ENCODE measurements at regions not wholly inside any gene's neighbourhood (a gene's known extent, or its start where the extent isn't known, plus 50 kb on each side); places are given as distances from the start of the nearest gene placed in this dataset.

DNA sequence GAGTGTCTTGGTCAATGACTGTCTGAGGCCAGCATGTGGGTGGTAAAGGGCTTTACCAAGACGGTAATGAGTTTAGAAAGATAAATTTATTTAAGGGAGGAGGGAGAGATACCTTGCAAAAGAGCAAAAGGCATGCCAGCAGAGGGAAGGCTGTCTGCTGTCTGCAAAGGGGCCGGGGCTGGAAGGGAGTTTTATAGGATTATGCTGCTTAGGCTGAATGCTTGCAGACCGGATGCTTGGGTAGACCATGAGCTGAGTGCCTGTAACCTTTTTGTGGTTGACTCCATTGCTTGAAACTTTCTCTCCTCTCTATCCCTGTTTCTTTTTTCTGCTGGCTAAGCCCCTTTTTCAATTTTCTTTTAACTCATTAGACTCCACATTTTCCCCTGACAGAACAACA, 1543.0 kb downstream of the OTOL1 start:
- FAIRE-seq: no peak
- Histone ChIP-seq H3K4me2 (no peak overlapping the region), H3K4me1 (no peaks in the 10 kb centered on the region), H3K9me3 (0 out of 3 replicates have a peak, but pooled peaks cover 3% of the 10 kb centered on the region), H3K4me3 (no peak overlapping the region), H3K27ac (no peak overlapping the region)
- WGBS (ENCODE audit: missing lambda C conversion rate): 53% methylated on average over 3 of the region's 3 CpGs
- POLR2A ChIA-PET: no interaction called here
- no peak for ATAC-seq
- no peak for DNase-seq (ENCODE audit: low read depth in 1 of 2, low spot score in 1 of 2)
- no peak for TF ChIP-seq MAFK (IDR thresholded peaks at IDR 0.05; ENCODE audit: partially characterized antibody)
- no peak for TF ChIP-seq POLR2AphosphoS2 (conservative IDR thresholded peaks at IDR 0.05; ENCODE audit: low read length)
- TF ChIP-seq RAD21 (conservative IDR thresholded peaks at IDR 0.05 in 1 of 2, IDR thresholded peaks at IDR 0.05 in 1 of 2): no peak
- TF ChIP-seq EHF (CRISPR knock-in tag; IDR thresholded peaks at IDR 0.05): no peak
- TF ChIP-seq, protein P1, sequence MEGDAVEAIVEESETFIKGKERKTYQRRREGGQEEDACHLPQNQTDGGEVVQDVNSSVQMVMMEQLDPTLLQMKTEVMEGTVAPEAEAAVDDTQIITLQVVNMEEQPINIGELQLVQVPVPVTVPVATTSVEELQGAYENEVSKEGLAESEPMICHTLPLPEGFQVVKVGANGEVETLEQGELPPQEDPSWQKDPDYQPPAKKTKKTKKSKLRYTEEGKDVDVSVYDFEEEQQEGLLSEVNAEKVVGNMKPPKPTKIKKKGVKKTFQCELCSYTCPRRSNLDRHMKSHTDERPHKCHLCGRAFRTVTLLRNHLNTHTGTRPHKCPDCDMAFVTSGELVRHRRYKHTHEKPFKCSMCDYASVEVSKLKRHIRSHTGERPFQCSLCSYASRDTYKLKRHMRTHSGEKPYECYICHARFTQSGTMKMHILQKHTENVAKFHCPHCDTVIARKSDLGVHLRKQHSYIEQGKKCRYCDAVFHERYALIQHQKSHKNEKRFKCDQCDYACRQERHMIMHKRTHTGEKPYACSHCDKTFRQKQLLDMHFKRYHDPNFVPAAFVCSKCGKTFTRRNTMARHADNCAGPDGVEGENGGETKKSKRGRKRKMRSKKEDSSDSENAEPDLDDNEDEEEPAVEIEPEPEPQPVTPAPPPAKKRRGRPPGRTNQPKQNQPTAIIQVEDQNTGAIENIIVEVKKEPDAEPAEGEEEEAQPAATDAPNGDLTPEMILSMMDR (IDR thresholded peaks at IDR 0.05): no peak
- no peak for TF ChIP-seq ZFP36 (IDR thresholded peaks at IDR 0.05; ENCODE audit: borderline replicate concordance, partially characterized antibody)
- TF ChIP-seq, protein P2, sequence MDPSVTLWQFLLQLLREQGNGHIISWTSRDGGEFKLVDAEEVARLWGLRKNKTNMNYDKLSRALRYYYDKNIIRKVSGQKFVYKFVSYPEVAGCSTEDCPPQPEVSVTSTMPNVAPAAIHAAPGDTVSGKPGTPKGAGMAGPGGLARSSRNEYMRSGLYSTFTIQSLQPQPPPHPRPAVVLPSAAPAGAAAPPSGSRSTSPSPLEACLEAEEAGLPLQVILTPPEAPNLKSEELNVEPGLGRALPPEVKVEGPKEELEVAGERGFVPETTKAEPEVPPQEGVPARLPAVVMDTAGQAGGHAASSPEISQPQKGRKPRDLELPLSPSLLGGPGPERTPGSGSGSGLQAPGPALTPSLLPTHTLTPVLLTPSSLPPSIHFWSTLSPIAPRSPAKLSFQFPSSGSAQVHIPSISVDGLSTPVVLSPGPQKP (IDR thresholded peaks at IDR 0.05; ENCODE audit: low read depth, low read length): no peak
- TF ChIP-seq HOXB5 (CRISPR knock-in tag; IDR thresholded peaks at IDR 0.05): no peak
- TF ChIP-seq, protein P3, sequence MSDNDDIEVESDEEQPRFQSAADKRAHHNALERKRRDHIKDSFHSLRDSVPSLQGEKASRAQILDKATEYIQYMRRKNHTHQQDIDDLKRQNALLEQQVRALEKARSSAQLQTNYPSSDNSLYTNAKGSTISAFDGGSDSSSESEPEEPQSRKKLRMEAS (IDR thresholded peaks at IDR 0.05): no peak
- no peak for TF ChIP-seq ZC3H11A (IDR thresholded peaks at IDR 0.05)
- CTCF ChIA-PET: interaction anchor here (0.6 kb wide), 1 partner anchor 116 kb away, joined by 3 read pairs; no protein-coding TSS in a partner anchor

DNA sequence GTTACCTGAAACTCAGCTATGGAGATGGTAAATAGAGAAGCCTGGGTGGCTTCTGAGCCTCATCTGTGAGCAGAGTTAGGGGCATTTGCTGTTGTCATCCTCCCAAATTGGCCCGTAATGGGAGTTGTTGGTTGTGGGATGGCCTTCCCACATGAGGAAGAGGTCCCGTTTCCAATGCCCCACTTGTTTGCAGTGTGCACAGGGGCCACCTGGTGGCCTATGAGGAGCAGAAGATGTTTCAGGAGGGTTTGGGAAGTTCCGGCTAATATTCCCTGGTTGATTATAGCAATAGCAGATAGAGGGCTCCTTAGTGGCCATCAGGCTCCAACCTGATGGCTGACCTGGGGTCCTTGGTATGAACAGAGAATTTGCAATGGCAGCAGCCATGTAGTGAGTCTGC, 1546.5 kb downstream of the OTOL1 start:
- Histone ChIP-seq H3K4me2 (no peak overlapping the region), H3K27ac (no peak overlapping the region), H3K4me1 (no peaks in the 10 kb centered on the region), H3K9me3 (0 out of 3 replicates have a peak, but pooled peaks cover 3% of the 10 kb centered on the region), H3K4me3 (no peak overlapping the region)
- FAIRE-seq (no peak), ATAC-seq (0 out of 6 replicates have a peak, but pooled peaks of 1 of the 2 experiments have one; percentile 32), DNase-seq (ENCODE audit: low read depth in 1 of 2, low spot score in 1 of 2) (peak in 1 of 2 experiments; percentile 11)
- ChIA-PET POLR2A (no interaction called here), CTCF (no interaction called here)
- WGBS (ENCODE audit: missing lambda C conversion rate): 35% methylated on average over 3 of the region's 3 CpGs
- no peak for TF ChIP-seq CHD2 (IDR thresholded peaks at IDR 0.05; ENCODE audit: low read length, partially characterized antibody)
- TF ChIP-seq RAD21 (conservative IDR thresholded peaks at IDR 0.05 in 1 of 2, IDR thresholded peaks at IDR 0.05 in 1 of 2): peak in 1 of 2 experiments; percentile 40; a peak in 2 of 5 replicates

DNA sequence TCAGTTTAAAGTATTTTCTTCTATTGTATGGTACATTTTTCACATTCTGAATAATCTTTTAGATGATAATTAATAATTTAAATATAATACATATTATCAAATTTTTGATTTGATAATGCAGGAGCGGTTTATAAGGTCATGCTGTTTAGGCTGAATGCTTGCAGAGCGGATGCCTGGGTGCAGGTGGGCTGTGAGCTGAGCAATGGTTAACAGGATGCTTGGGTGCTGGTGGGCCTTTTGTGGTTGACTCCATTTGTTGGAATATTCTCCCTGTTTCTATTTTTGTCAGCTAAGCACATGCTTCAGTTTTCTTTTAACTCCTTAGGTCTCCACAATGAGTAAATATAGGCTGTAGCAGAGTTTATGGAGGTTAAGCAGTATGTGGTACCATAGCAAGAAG, 1549.3 kb downstream of the OTOL1 start:
- POLR2A ChIA-PET: no interaction called here
- 84% methylated on average over 2 of the region's 2 CpGs for WGBS (ENCODE audit: missing lambda C conversion rate)

More for the DNA sequence above, 1549.3 kb downstream of the OTOL1 start:
- TF ChIP-seq RFX5 (IDR thresholded peaks at IDR 0.05): no peak
- no peak for TF ChIP-seq CBX8 (IDR thresholded peaks at IDR 0.05)
- TF ChIP-seq NFE2L2 (conservative IDR thresholded peaks at IDR 0.05; ENCODE audit: low read length): no peak
- TF ChIP-seq, protein P4, sequence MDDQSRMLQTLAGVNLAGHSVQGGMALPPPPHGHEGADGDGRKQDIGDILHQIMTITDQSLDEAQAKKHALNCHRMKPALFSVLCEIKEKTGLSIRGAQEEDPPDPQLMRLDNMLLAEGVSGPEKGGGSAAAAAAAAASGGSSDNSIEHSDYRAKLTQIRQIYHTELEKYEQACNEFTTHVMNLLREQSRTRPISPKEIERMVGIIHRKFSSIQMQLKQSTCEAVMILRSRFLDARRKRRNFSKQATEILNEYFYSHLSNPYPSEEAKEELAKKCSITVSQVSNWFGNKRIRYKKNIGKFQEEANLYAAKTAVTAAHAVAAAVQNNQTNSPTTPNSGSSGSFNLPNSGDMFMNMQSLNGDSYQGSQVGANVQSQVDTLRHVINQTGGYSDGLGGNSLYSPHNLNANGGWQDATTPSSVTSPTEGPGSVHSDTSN (IDR thresholded peaks at IDR 0.05): no peak
- no peak for TF ChIP-seq PHF8 (IDR thresholded peaks at IDR 0.05; ENCODE audit: borderline replicate concordance, low read depth)
- TF ChIP-seq CHD2 (IDR thresholded peaks at IDR 0.05; ENCODE audit: low read length, partially characterized antibody): no peak
- TF ChIP-seq FOSB (CRISPR knock-in tag; IDR thresholded peaks at IDR 0.05): no peak
- TF ChIP-seq HOXB13 (CRISPR knock-in tag; IDR thresholded peaks at IDR 0.05; ENCODE audit: low read depth): no peak
- TF ChIP-seq ESRRA (IDR thresholded peaks at IDR 0.05; ENCODE audit: borderline replicate concordance, low read length): no peak
- TF ChIP-seq HOXB5 (CRISPR knock-in tag; IDR thresholded peaks at IDR 0.05): no peak
- no peak for FAIRE-seq
- H3K4me1 ChIP-seq: no peaks in the 10 kb centered on the region
- no peak for DNase-seq (ENCODE audit: low read depth in 1 of 2, low spot score in 1 of 2)
- ATAC-seq: no peak
- no peak overlapping the region for H3K4me2 ChIP-seq
- H3K9me3 ChIP-seq: 0 out of 3 replicates have a peak, but pooled peaks cover 3% of the 10 kb centered on the region
- no peak overlapping the region for H3K4me3 ChIP-seq
- CTCF ChIA-PET: interaction anchor here (2.3 kb wide), 1 partner anchor 10 kb away, joined by 22 read pairs; no protein-coding TSS in a partner anchor
- H3K27ac ChIP-seq: no peak overlapping the region

All from A549 (cell line).